MCF 10A (cell line): ENCODE measurements at regions not wholly inside any gene's neighbourhood (a gene's known extent, or its start where the extent isn't known, plus 50 kb on each side); places are given as distances from the start of the nearest gene placed in this dataset.

Experiments used
- BruUV-seq: library from RNA; stranded (reverse); fragments of 400-500 nt; replicated peaks from 2 replicates; lab custom pipeline; 2021; lab: Mats Ljungman, UMichigan
- CTCF ChIA-PET: fragments of 300-600 bp; sonication (Branson Sonifier 250); formaldehyde crosslinking; extraction: SDS; loops from one replicate; lab custom pipeline; 2021; ENCODE audit warnings: antibody characterized with exemption, inconsistent platforms; lab: Yijun Ruan, JAX
- POLR2A ChIA-PET: fragments of 300-600, 350-650 bp; sonication (Branson Sonifier 250); formaldehyde crosslinking; extraction: SDS; loops from one replicate; lab custom pipeline; 2020; ENCODE audit warnings: antibody characterized with exemption, inconsistent platforms; lab: Yijun Ruan, JAX
- DNase-seq: peaks from one replicate; pipeline ENCODE4 v3.0.0-alpha.2; 2018; ENCODE audit not compliant: unreplicated experiment
- H3K27ac Mint-ChIP-seq: one replicate; pipeline ENCODE4 v1.8.0; 2022; ENCODE audit warnings: mild to moderate bottlenecking, low read depth, mixed read lengths; ENCODE audit not compliant: unreplicated experiment
- H3K27me3 Mint-ChIP-seq: one replicate; pipeline ENCODE4 v1.8.0; 2022; ENCODE audit warnings: mixed read lengths; ENCODE audit not compliant: insufficient read depth, unreplicated experiment
- H3K36me3 Mint-ChIP-seq: one replicate; pipeline ENCODE4 v1.8.0; 2022; ENCODE audit warnings: mild to moderate bottlenecking, moderate library complexity, mixed read lengths; ENCODE audit not compliant: insufficient read depth, unreplicated experiment
- H3K4me1 Mint-ChIP-seq: one replicate; pipeline ENCODE4 v1.8.0; 2022; ENCODE audit warnings: mixed read lengths; ENCODE audit not compliant: insufficient read depth, unreplicated experiment
- H3K4me3 Mint-ChIP-seq: one replicate; pipeline ENCODE4 v1.8.0; 2022; ENCODE audit warnings: mild to moderate bottlenecking, moderate library complexity, mixed read lengths; ENCODE audit not compliant: unreplicated experiment
- H3K9me3 Mint-ChIP-seq: one replicate; pipeline ENCODE4 v1.8.0; 2022; ENCODE audit warnings: mixed read lengths; ENCODE audit not compliant: unreplicated experiment
- CTCF ChIP-seq: fragments of 200-600 bp; IDR thresholded peaks from one replicate; pipeline ENCODE4 v1.8.0; 2022; ENCODE audit warnings: antibody characterized with exemption, mild to moderate bottlenecking; ENCODE audit not compliant: unreplicated experiment
- intact Hi-C: fragments of 100-400 bp; cut with micrococcal nuclease; formaldehyde crosslinking; loops from 2 replicates; pipeline ENCODE4 v1.14.1; 2022

GRCh38 chr20:37461405-37461804 is 59.6 kb upstream of the NNAT start:
- peaks cover 40% of the 10 kb centered on the region for H3K27me3 Mint-ChIP-seq
- no peaks in the 10 kb centered on the region for H3K4me1 Mint-ChIP-seq
- H3K36me3 Mint-ChIP-seq = no peaks in the 10 kb centered on the region
- ChIA-PET CTCF (interaction anchor here (1.1 kb wide), 1 partner anchor 15 kb away, joined by 3 read pairs; no protein-coding TSS in a partner anchor), POLR2A (no interaction called here)
- H3K27ac Mint-ChIP-seq = no peak overlapping the region
- TF ChIP-seq CTCF = no peak
- peaks cover 17% of the 10 kb centered on the region for H3K9me3 Mint-ChIP-seq
- no peak overlapping the region for H3K4me3 Mint-ChIP-seq
- no peak for DNase-seq
- intact Hi-C loops = no loop called here
- BruUV-seq = no TSS peak

- POLR2A ChIA-PET = interaction anchor here (1.0 kb wide), 1 partner anchor 37 kb away, joined by 4 read pairs; no protein-coding TSS in a partner anchor
- no TSS peak for BruUV-seq
- H3K4me1 Mint-ChIP-seq = no peaks in the 10 kb centered on the region
- intact Hi-C loops = no loop called here
- H3K9me3 Mint-ChIP-seq = peaks cover 12% of the 10 kb centered on the region
- no peak for DNase-seq
- CTCF ChIA-PET = interaction anchor here (0.6 kb wide), 2 partner anchors 42 to 276 kb away, joined by 3 to 4 read pairs; no protein-coding TSS in a partner anchor
- H3K36me3 Mint-ChIP-seq = no peaks in the 10 kb centered on the region
- no peak overlapping the region for H3K27ac Mint-ChIP-seq
- TF ChIP-seq CTCF = no peak
- no peak overlapping the region for H3K4me3 Mint-ChIP-seq
- peaks cover 55% of the 10 kb centered on the region for H3K27me3 Mint-ChIP-seq
Observed at GRCh38 chr20:37463726-37464494, 57.1 kb upstream of the NNAT start.

GRCh38 chr20:37464611-37465010 is 56.4 kb upstream of the NNAT start:
- POLR2A ChIA-PET = interaction anchor here (1.0 kb wide), 1 partner anchor 36 kb away, joined by 4 read pairs; no protein-coding TSS in a partner anchor
- Mint-ChIP-seq H3K27me3 (peaks cover 62% of the 10 kb centered on the region), H3K27ac (no peak overlapping the region), H3K4me3 (no peak overlapping the region), H3K9me3 (peaks cover 11% of the 10 kb centered on the region), H3K36me3 (no peaks in the 10 kb centered on the region), H3K4me1 (no peaks in the 10 kb centered on the region)
- intact Hi-C loops = no loop called here
- no TSS peak for BruUV-seq
- CTCF ChIA-PET = interaction anchor here (0.6 kb wide), 1 partner anchor 41 kb away, joined by 4 read pairs; no protein-coding TSS in a partner anchor
- no peak for TF ChIP-seq CTCF
- no peak for DNase-seq
